B cell (primary cell): ENCODE measurements at regions not wholly inside any gene's neighbourhood (a gene's known extent, or its start where the extent isn't known, plus 50 kb on each side); places are given as distances from the start of the nearest gene placed in this dataset.

Source experiments
- EZH2 ChIP-seq: IDR thresholded peaks from 2 replicates; pipeline ENCODE4 v1.6.1; 2012; ENCODE audit warnings: borderline replicate concordance, low read depth, mild to moderate bottlenecking, moderate library complexity, low read length; ENCODE audit not compliant: insufficient read depth, poor library complexity, severe bottlenecking
- TF ChIP-seq, protein P1 (sequence below): fragments of 200-600 bp; IDR thresholded peaks from one replicate; pipeline ENCODE4 v1.8.0; 2022; ENCODE audit warnings: antibody characterized with exemption, mild to moderate bottlenecking

DNA sequence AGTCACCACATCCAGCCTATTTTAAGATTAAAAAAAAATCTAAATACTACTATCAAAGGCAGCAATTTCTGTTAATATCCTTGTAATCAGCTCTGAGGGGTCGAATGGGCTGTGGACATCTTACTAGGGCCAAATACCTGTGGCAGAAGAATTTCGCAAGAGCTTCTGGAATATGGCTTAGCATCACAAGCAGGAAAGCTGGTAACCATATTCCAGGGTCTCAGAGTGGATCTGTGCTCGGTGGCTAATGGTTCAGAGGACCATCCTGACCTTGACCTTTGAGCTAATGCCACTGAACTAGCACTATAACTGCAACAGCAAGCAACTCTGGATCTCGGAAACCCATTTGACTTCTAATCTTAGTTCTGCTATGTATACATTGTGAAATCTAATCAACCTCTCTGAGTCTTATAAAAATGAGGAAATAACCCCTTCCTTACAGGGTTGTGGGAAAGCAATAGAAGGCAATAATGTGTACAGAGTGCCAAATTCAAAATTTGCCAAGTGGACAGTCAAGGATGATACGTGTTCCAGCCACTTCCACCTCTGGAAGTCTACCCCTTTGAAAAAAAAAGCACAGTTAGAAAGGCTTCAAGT, 65.5 kb downstream of the CYP26A1 start:
- TF ChIP-seq, protein P1, sequence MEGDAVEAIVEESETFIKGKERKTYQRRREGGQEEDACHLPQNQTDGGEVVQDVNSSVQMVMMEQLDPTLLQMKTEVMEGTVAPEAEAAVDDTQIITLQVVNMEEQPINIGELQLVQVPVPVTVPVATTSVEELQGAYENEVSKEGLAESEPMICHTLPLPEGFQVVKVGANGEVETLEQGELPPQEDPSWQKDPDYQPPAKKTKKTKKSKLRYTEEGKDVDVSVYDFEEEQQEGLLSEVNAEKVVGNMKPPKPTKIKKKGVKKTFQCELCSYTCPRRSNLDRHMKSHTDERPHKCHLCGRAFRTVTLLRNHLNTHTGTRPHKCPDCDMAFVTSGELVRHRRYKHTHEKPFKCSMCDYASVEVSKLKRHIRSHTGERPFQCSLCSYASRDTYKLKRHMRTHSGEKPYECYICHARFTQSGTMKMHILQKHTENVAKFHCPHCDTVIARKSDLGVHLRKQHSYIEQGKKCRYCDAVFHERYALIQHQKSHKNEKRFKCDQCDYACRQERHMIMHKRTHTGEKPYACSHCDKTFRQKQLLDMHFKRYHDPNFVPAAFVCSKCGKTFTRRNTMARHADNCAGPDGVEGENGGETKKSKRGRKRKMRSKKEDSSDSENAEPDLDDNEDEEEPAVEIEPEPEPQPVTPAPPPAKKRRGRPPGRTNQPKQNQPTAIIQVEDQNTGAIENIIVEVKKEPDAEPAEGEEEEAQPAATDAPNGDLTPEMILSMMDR, result no peak
- TF ChIP-seq EZH2, result no peak
